Upper lobe of left lung (tissue), 4 donors: ENCODE measurements at regions not wholly inside any gene's neighbourhood (a gene's known extent, or its start where the extent isn't known, plus 50 kb on each side); places are given as distances from the start of the nearest gene placed in this dataset.

Experiments
- EP300 ChIP-seq, 4 donors: sonication (generic); formaldehyde crosslinking; IDR thresholded peaks; one replicate each; pipeline ENCODE4 v1.5.1; 2017; ENCODE audit warnings: antibody characterized with exemption in 4 of 4, control low read depth in 2 of 4
- POLR2A ChIP-seq, 4 donors: fragments of 450-650 bp; IDR thresholded peaks; one replicate each; pipeline ENCODE4 v1.5.1; 2016 to 2017; ENCODE audit warnings: antibody characterized with exemption in 4 of 4, mild to moderate bottlenecking in 2 of 4
- POLR2AphosphoS5 ChIP-seq, 2 donors: sonication (generic); formaldehyde crosslinking; IDR thresholded peaks; one replicate each; pipeline ENCODE4 v1.5.1; 2017; ENCODE audit warnings: antibody characterized with exemption in 2 of 2
- TF ChIP-seq, protein P1 (sequence below), 6 experiments: fragments of 450-650 bp in 4 of 6; fragments of 200-600 bp in 2 of 6; sonication (generic) in 2 of 6; IDR thresholded peaks; one replicate each; pipeline ENCODE4 v1.5.1; 2016 to 2019; ENCODE audit warnings: antibody characterized with exemption in 6 of 6

DNA sequence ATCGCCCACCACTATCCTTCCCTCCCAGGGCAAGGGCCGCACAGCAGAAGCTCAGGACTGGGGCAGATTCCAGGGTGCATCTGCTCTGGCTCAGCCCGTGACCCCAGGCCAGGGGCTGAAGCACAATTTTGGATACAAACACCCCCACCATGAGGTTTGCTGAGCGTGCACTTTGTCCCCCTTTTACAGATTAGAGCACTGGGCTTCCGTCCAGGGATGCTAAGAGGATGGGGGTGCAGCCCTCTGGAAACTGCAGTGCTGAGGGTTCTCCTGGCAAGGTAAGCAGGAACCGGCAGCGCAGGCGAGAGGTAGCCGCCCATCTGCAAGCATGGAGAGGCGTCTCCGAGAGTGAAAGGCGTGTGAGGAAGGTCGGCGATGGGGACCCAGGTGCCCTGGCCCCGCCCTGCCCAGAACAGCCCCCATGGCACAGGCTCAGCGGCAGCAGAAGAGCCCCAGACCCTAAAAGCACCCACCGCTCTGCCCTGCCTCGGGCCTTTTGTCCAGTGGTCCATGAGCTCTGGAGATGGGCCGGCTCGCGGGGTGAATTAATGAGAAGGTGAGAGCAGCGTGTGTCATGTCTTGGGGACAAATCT lies 54.5 kb upstream of the OLFM1 start:
- TF ChIP-seq POLR2AphosphoS5 (IDR thresholded peaks at IDR 0.05) = no peak
- TF ChIP-seq, protein P1, sequence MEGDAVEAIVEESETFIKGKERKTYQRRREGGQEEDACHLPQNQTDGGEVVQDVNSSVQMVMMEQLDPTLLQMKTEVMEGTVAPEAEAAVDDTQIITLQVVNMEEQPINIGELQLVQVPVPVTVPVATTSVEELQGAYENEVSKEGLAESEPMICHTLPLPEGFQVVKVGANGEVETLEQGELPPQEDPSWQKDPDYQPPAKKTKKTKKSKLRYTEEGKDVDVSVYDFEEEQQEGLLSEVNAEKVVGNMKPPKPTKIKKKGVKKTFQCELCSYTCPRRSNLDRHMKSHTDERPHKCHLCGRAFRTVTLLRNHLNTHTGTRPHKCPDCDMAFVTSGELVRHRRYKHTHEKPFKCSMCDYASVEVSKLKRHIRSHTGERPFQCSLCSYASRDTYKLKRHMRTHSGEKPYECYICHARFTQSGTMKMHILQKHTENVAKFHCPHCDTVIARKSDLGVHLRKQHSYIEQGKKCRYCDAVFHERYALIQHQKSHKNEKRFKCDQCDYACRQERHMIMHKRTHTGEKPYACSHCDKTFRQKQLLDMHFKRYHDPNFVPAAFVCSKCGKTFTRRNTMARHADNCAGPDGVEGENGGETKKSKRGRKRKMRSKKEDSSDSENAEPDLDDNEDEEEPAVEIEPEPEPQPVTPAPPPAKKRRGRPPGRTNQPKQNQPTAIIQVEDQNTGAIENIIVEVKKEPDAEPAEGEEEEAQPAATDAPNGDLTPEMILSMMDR (IDR thresholded peaks at IDR 0.05) = no peak
- TF ChIP-seq POLR2A (IDR thresholded peaks at IDR 0.05) = no peak
- TF ChIP-seq EP300 (IDR thresholded peaks at IDR 0.05) = no peak
